CD4-positive, alpha-beta memory T cell (primary cell): ENCODE measurements at regions not wholly inside any gene's neighbourhood (a gene's known extent, or its start where the extent isn't known, plus 50 kb on each side); places are given as distances from the start of the nearest gene placed in this dataset.

Experiments
- CTCF ChIA-PET: fragments of 350-600 bp; sonication (Branson Sonifier 250); formaldehyde crosslinking; loops from one replicate; lab custom pipeline; 2021; ENCODE audit warnings: inconsistent platforms; ENCODE audit not compliant: partially characterized antibody; lab: Charles Lee
- POLR2A ChIA-PET: fragments of 350-600 bp; sonication (Branson Sonifier 250); formaldehyde crosslinking; loops from one replicate; lab custom pipeline; 2021; ENCODE audit not compliant: partially characterized antibody; lab: Charles Lee
- DNase-seq, 5 donors: peaks; one replicate each; pipeline versions ENCODE4 v3.0.0 to v3.0.0-alpha.2; 2020 to 2022; ENCODE audit warnings: mixed read lengths in 1 of 5
- H3K27ac ChIP-seq: one replicate; pipeline ENCODE4 v1.7.0; 2013; ENCODE audit warnings: low read depth, low read length
- H3K27me3 ChIP-seq: 2 replicates; pipeline ENCODE4 v1.7.0; 2013; ENCODE audit warnings: mild to moderate bottlenecking, low read length, moderate library complexity; ENCODE audit not compliant: insufficient read depth
- H3K36me3 ChIP-seq: 2 replicates; pipeline ENCODE4 v1.7.0; 2013; ENCODE audit warnings: mild to moderate bottlenecking, low read length, moderate library complexity; ENCODE audit not compliant: insufficient read depth
- H3K4me1 ChIP-seq: 2 replicates; pipeline ENCODE4 v1.7.0; 2013; ENCODE audit warnings: mild to moderate bottlenecking, low read length, moderate library complexity; ENCODE audit not compliant: insufficient read depth
- H3K4me3 ChIP-seq, 2 donors: one replicate each; pipeline ENCODE4 v1.7.0; 2013; ENCODE audit warnings: low read length in 2 of 2, mild to moderate bottlenecking in 1 of 2
- H3K9me3 ChIP-seq, 2 donors: one replicate each; pipeline ENCODE4 v1.7.0; 2013; ENCODE audit warnings: low read length in 2 of 2, control low read depth in 1 of 2; ENCODE audit not compliant: control insufficient read depth in 1 of 2
- H3K27ac Mint-ChIP-seq, 7 donors: one replicate each; pipeline ENCODE4 v1.8.0; 2020 to 2021; ENCODE audit warnings: mixed read lengths in 7 of 7, mild to moderate bottlenecking in 6 of 7, inconsistent platforms in 3 of 7, moderate library complexity in 3 of 7
- H3K27me3 Mint-ChIP-seq, 2 donors: one replicate each; pipeline ENCODE4 v1.8.0; 2020 to 2021; ENCODE audit warnings: mixed read lengths in 2 of 2
- H3K36me3 Mint-ChIP-seq, 2 donors: one replicate each; pipeline ENCODE4 v1.8.0; 2020 to 2021; ENCODE audit warnings: mixed read lengths in 2 of 2, inconsistent platforms in 1 of 2, mild to moderate bottlenecking in 1 of 2
- H3K4me1 Mint-ChIP-seq, 4 donors: one replicate each; pipeline ENCODE4 v1.8.0; 2020 to 2021; ENCODE audit warnings: mixed read lengths in 4 of 4, mild to moderate bottlenecking in 1 of 4
- H3K4me3 Mint-ChIP-seq, 8 donors: one replicate each; pipeline ENCODE4 v1.8.0; 2020 to 2021; ENCODE audit warnings: mixed read lengths in 8 of 8, mild to moderate bottlenecking in 7 of 8, moderate library complexity in 6 of 8, inconsistent platforms in 3 of 8
- H3K9me3 Mint-ChIP-seq, 8 donors: one replicate each; pipeline ENCODE4 v1.8.0; 2020 to 2021; ENCODE audit warnings: mixed read lengths in 8 of 8, mild to moderate bottlenecking in 5 of 8, inconsistent platforms in 3 of 8, moderate library complexity in 1 of 8
- intact Hi-C: fragments of 100-400 bp; cut with micrococcal nuclease; formaldehyde crosslinking; loops from one replicate; pipeline ENCODE4 v1.15.1; 2023

GRCh38 chr3:157639756-157640426, 136.7 kb upstream of the VEPH1 start:
- Histone ChIP-seq H3K27ac (no peak overlapping the region), H3K27me3 (no peaks in the 10 kb centered on the region), H3K36me3 (no peaks in the 10 kb centered on the region), H3K4me1 (no peaks in the 10 kb centered on the region), H3K9me3 (no peaks in the 10 kb centered on the region), H3K4me3 (no peak overlapping the region)
- no peak overlapping the region for H3K4me3 Mint-ChIP-seq
- ChIA-PET POLR2A (no interaction called here), CTCF (no interaction called here)
- no peak for DNase-seq
- H3K36me3 Mint-ChIP-seq = no peaks in the 10 kb centered on the region
- H3K4me1 Mint-ChIP-seq = no peaks in the 10 kb centered on the region
- H3K27me3 Mint-ChIP-seq = peaks cover 8 to 9% of the 10 kb centered on the region in 2 donors
- intact Hi-C loops = no loop called here
- no peak overlapping the region for H3K27ac Mint-ChIP-seq
- peaks cover 2 to 19% (median 11%) of the 10 kb centered on the region in 8 donors for H3K9me3 Mint-ChIP-seq

- no peaks in the 10 kb centered on the region for H3K4me1 Mint-ChIP-seq
Observed at GRCh38 chr3:157637866-157638265, 134.7 kb upstream of the VEPH1 start.

GRCh38 chr3:157633241-157633640, 130.0 kb upstream of the VEPH1 start:
- Mint-ChIP-seq H3K9me3 (peaks cover 2 to 19% (median 10%) of the 10 kb centered on the region in 8 donors), H3K36me3 (no peaks in the 10 kb centered on the region)

More at GRCh38 chr3:157637866-157638265, 134.7 kb upstream of the VEPH1 start:
- Histone ChIP-seq H3K9me3 (no peaks in the 10 kb centered on the region), H3K27me3 (no peaks in the 10 kb centered on the region), H3K4me1 (no peaks in the 10 kb centered on the region), H3K4me3 (no peak overlapping the region), H3K27ac (no peak overlapping the region), H3K36me3 (no peaks in the 10 kb centered on the region)
- Mint-ChIP-seq H3K4me3 (no peak overlapping the region), H3K27me3 (peaks cover 6 to 11% of the 10 kb centered on the region in 2 donors), H3K27ac (no peak overlapping the region), H3K9me3 (peaks cover 2 to 19% (median 11%) of the 10 kb centered on the region in 8 donors), H3K36me3 (no peaks in the 10 kb centered on the region)
- ChIA-PET POLR2A (no interaction called here), CTCF (no interaction called here)
- DNase-seq = no peak
- intact Hi-C loops = no loop called here

GRCh38 chr3:157632075-157632474, 128.9 kb upstream of the VEPH1 start:
- DNase-seq = no peak
- no peaks in the 10 kb centered on the region for H3K9me3 ChIP-seq
- intact Hi-C loops = no loop called here
- no peak overlapping the region for H3K4me3 ChIP-seq
- Mint-ChIP-seq H3K4me1 (no peaks in the 10 kb centered on the region), H3K9me3 (peaks cover 0 to 9% (median 3%) of the 10 kb centered on the region in 8 donors), H3K36me3 (no peaks in the 10 kb centered on the region), H3K27me3 (peaks cover 9 to 14% of the 10 kb centered on the region in 2 donors), H3K4me3 (no peak overlapping the region), H3K27ac (no peak overlapping the region)
- H3K27ac ChIP-seq = no peak overlapping the region
- ChIA-PET POLR2A (no interaction called here), CTCF (interaction anchor here (0.9 to 1.2 kb wide), 2 partner anchors 13 to 20 kb away, joined by 3 read pairs; no protein-coding TSS in a partner anchor)
- H3K36me3 ChIP-seq = no peaks in the 10 kb centered on the region
- H3K27me3 ChIP-seq = no peaks in the 10 kb centered on the region
- no peaks in the 10 kb centered on the region for H3K4me1 ChIP-seq

More at GRCh38 chr3:157633241-157633640, 130.0 kb upstream of the VEPH1 start:
- no peaks in the 10 kb centered on the region for H3K4me1 ChIP-seq
- H3K27me3 ChIP-seq = no peaks in the 10 kb centered on the region
- ChIA-PET CTCF (interaction anchor here (1.5 kb wide), 1 partner anchor 12 kb away, joined by 3 read pairs; no protein-coding TSS in a partner anchor), POLR2A (no interaction called here)
- no peak overlapping the region for H3K27ac ChIP-seq
- no peak for DNase-seq
- H3K9me3 ChIP-seq = no peaks in the 10 kb centered on the region
- no peaks in the 10 kb centered on the region for H3K4me1 Mint-ChIP-seq
- H3K36me3 ChIP-seq = no peaks in the 10 kb centered on the region
- H3K4me3 ChIP-seq = no peak overlapping the region
- H3K27ac Mint-ChIP-seq = no peak overlapping the region
- intact Hi-C loops = no loop called here
- peaks cover 11 to 13% of the 10 kb centered on the region in 2 donors for H3K27me3 Mint-ChIP-seq
- H3K4me3 Mint-ChIP-seq = no peak overlapping the region

GRCh38 chr3:157631478-157631877, 128.3 kb upstream of the VEPH1 start:
- H3K36me3 ChIP-seq = no peaks in the 10 kb centered on the region
- Mint-ChIP-seq H3K36me3 (no peaks in the 10 kb centered on the region), H3K4me3 (no peak overlapping the region), H3K4me1 (no peaks in the 10 kb centered on the region), H3K27me3 (peaks cover 7 to 15% of the 10 kb centered on the region in 2 donors), H3K27ac (no peak overlapping the region), H3K9me3 (peaks cover 0 to 3% (median under 1%) of the 10 kb centered on the region in 8 donors)
- H3K4me1 ChIP-seq = no peaks in the 10 kb centered on the region
- DNase-seq = no peak
- POLR2A ChIA-PET = no interaction called here
- no peaks in the 10 kb centered on the region for H3K27me3 ChIP-seq
- no peaks in the 10 kb centered on the region for H3K9me3 ChIP-seq
- CTCF ChIA-PET = interaction anchor here (0.9 to 1.2 kb wide), 2 partner anchors 12 to 19 kb away, joined by 3 read pairs; no protein-coding TSS in a partner anchor
- H3K4me3 ChIP-seq = no peak overlapping the region
- intact Hi-C loops = no loop called here
- no peak overlapping the region for H3K27ac ChIP-seq

GRCh38 chr3:157626817-157627216, 123.6 kb upstream of the VEPH1 start:
- CTCF ChIA-PET = no interaction called here
- intact Hi-C loops = no loop called here
- no peak overlapping the region for H3K27ac ChIP-seq
- no peak overlapping the region for H3K4me3 ChIP-seq
- POLR2A ChIA-PET = no interaction called here
- Mint-ChIP-seq H3K4me3 (no peak overlapping the region), H3K27me3 (peaks cover 6 to 12% of the 10 kb centered on the region in 2 donors), H3K36me3 (no peaks in the 10 kb centered on the region), H3K27ac (no peak overlapping the region), H3K9me3 (no peaks in the 10 kb centered on the region), H3K4me1 (no peaks in the 10 kb centered on the region)
- H3K36me3 ChIP-seq = no peaks in the 10 kb centered on the region
- no peaks in the 10 kb centered on the region for H3K4me1 ChIP-seq
- H3K27me3 ChIP-seq = no peaks in the 10 kb centered on the region
- no peak for DNase-seq
- no peaks in the 10 kb centered on the region for H3K9me3 ChIP-seq

GRCh38 chr3:157624801-157625200, 121.6 kb upstream of the VEPH1 start:
- Histone ChIP-seq H3K27ac (no peak overlapping the region), H3K4me3 (no peak overlapping the region), H3K4me1 (no peaks in the 10 kb centered on the region), H3K27me3 (no peaks in the 10 kb centered on the region), H3K36me3 (no peaks in the 10 kb centered on the region), H3K9me3 (no peaks in the 10 kb centered on the region)
- Mint-ChIP-seq H3K4me1 (no peaks in the 10 kb centered on the region), H3K9me3 (no peaks in the 10 kb centered on the region), H3K27ac (no peak overlapping the region), H3K4me3 (no peak overlapping the region), H3K27me3 (peaks cover 4 to 14% of the 10 kb centered on the region in 2 donors), H3K36me3 (no peaks in the 10 kb centered on the region)
- POLR2A ChIA-PET = no interaction called here
- CTCF ChIA-PET = interaction anchor here (0.7 kb wide), 1 partner anchor 812 kb away, joined by 3 read pairs; no protein-coding TSS in a partner anchor
- intact Hi-C loops = no loop called here
- DNase-seq = no peak
